GDM1 (cell line): ENCODE measurements at regions not wholly inside any gene's neighbourhood (a gene's known extent, or its start where the extent isn't known, plus 50 kb on each side); places are given as distances from the start of the nearest gene placed in this dataset.

ENCODE experiments used
- DNase-seq: peaks from one replicate; lab custom pipeline; 2025; lab: John Stamatoyannopoulos, UW

- no peak for DNase-seq
These were observed 192.5 kb upstream of the MAN1A1 start for GRCh38 chr6:119542037-119542436.

GRCh38 chr6:119541132-119541905, 191.8 kb upstream of the MAN1A1 start:
- DNase-seq, result no peak

GRCh38 chr6:119540417-119540816, 190.9 kb upstream of the MAN1A1 start:
- DNase-seq, result no peak

- no peak for DNase-seq
These were observed 189.6 kb upstream of the MAN1A1 start for GRCh38 chr6:119539066-119539746.

GRCh38 chr6:119536666-119537065, 187.1 kb upstream of the MAN1A1 start:
- DNase-seq, result no peak

GRCh38 chr6:119535332-119535731, 185.8 kb upstream of the MAN1A1 start:
- no peak for DNase-seq

GRCh38 chr6:119533603-119534279, 184.2 kb upstream of the MAN1A1 start:
- no peak for DNase-seq

GRCh38 chr6:119527231-119527578, 177.6 kb upstream of the MAN1A1 start:
- no peak for DNase-seq

GRCh38 chr6:119526561-119527230, 177.1 kb upstream of the MAN1A1 start:
- DNase-seq, result no peak

GRCh38 chr6:119524410-119524809, 174.8 kb upstream of the MAN1A1 start:
- DNase-seq, result no peak

- DNase-seq, result no peak
These were observed 174.0 kb upstream of the MAN1A1 start for GRCh38 chr6:119523556-119523955.

- no peak for DNase-seq
These were observed 171.7 kb upstream of the MAN1A1 start for GRCh38 chr6:119521251-119521650.

GRCh38 chr6:119517428-119517827, 167.9 kb upstream of the MAN1A1 start:
- DNase-seq, result no peak

GRCh38 chr6:119514345-119514744, 164.8 kb upstream of the MAN1A1 start:
- no peak for DNase-seq

GRCh38 chr6:119511024-119511423, 161.5 kb upstream of the MAN1A1 start:
- DNase-seq, result no peak

- DNase-seq, result no peak
These were observed 160.7 kb upstream of the MAN1A1 start for GRCh38 chr6:119510246-119510645.

GRCh38 chr6:119506631-119507174, 157.1 kb upstream of the MAN1A1 start:
- DNase-seq, result no peak

GRCh38 chr6:119501798-119502483, 152.4 kb upstream of the MAN1A1 start:
- DNase-seq, result no peak

- DNase-seq, result no peak
These were observed 150.2 kb upstream of the MAN1A1 start for GRCh38 chr6:119499797-119500196.

- DNase-seq, result no peak
These were observed 148.6 kb upstream of the MAN1A1 start for GRCh38 chr6:119497988-119498727.

- DNase-seq, result no peak
These were observed 145.7 kb upstream of the MAN1A1 start for GRCh38 chr6:119495230-119495683.
